Esophagus muscularis mucosa (tissue), 4 donors: ENCODE measurements at regions not wholly inside any gene's neighbourhood (a gene's known extent, or its start where the extent isn't known, plus 50 kb on each side); places are given as distances from the start of the nearest gene placed in this dataset.

ENCODE experiments used
- CTCF ChIP-seq, 3 experiments: fragments of 200-600 bp in 2 of 3; fragments of 450-650 bp in 1 of 3; sonication (generic) in 2 of 3; IDR thresholded peaks; one replicate each; pipeline ENCODE4 v1.5.1; 2017 to 2019; ENCODE audit warnings: antibody characterized with exemption in 3 of 3, mild to moderate bottlenecking in 2 of 3, moderate library complexity in 1 of 3
- EP300 ChIP-seq: sonication (generic); formaldehyde crosslinking; IDR thresholded peaks from one replicate; pipeline ENCODE4 v1.6.1; 2017; ENCODE audit warnings: antibody characterized with exemption
- POLR2A ChIP-seq: fragments of 450-650 bp; IDR thresholded peaks from one replicate; pipeline ENCODE4 v1.6.1; 2017; ENCODE audit warnings: antibody characterized with exemption, moderate library complexity, mild to moderate bottlenecking, low read depth
- POLR2AphosphoS5 ChIP-seq, 2 donors: sonication (generic); formaldehyde crosslinking; IDR thresholded peaks; one replicate each; pipeline ENCODE4 v1.6.1; 2017; ENCODE audit warnings: antibody characterized with exemption in 2 of 2

- no peak for TF ChIP-seq POLR2A
- no peak for TF ChIP-seq CTCF (IDR thresholded peaks at IDR 0.05)
- TF ChIP-seq POLR2AphosphoS5 (IDR thresholded peaks at IDR 0.05) = no peak
- no peak for TF ChIP-seq EP300
Measured at GRCh38 chr12:58463051-58463450, 457.3 kb downstream of the LRIG3 start.
